ENCODE measurements at regions not wholly inside any gene's neighbourhood (a gene's known extent, or its start where the extent isn't known, plus 50 kb on each side); places are given as distances from the start of the nearest gene placed in this dataset.

GRCh38 chr3:103866113-103866512, 1431.3 kb downstream of the ZPLD1 start:
- TF ChIP-seq CTCF (IDR thresholded peaks at IDR 0.05; ENCODE audit: poor library complexity, severe bottlenecking) (no peak), SMC3 (conservative IDR thresholded peaks at IDR 0.05; ENCODE audit: poor library complexity) (no peak)
